ENCODE measurements at regions not wholly inside any gene's neighbourhood (a gene's known extent, or its start where the extent isn't known, plus 50 kb on each side); places are given as distances from the start of the nearest gene placed in this dataset.

- no peaks in the 10 kb centered on the region for H3K9me3 ChIP-seq (ENCODE audit: control insufficient read depth in 1 of 2, insufficient read depth in 1 of 2, low read length in 2 of 2)
- H3K4me3 ChIP-seq (ENCODE audit: low read length) = no peak overlapping the region
- ChIA-PET CTCF (no interaction called here), POLR2A (no interaction called here)
- Mint-ChIP-seq H3K27ac (no peak overlapping the region), H3K4me3 (no peak overlapping the region), H3K9me3 (peaks cover 6% of the 10 kb centered on the region), H3K4me1 (ENCODE audit: low read depth) (no peaks in the 10 kb centered on the region), H3K27me3 (no peaks in the 10 kb centered on the region), H3K36me3 (ENCODE audit: low read depth) (no peaks in the 10 kb centered on the region)
- DNase-seq (no peak), ATAC-seq (ENCODE audit: poor library complexity) (no peak)
- H3K36me3 ChIP-seq (ENCODE audit: insufficient read depth, low read length) = no peaks in the 10 kb centered on the region
- H3K4me1 ChIP-seq (ENCODE audit: insufficient read depth, low read length) = no peaks in the 10 kb centered on the region
- no peaks in the 10 kb centered on the region for H3K27me3 ChIP-seq (ENCODE audit: control insufficient read depth in 1 of 2, insufficient read depth in 2 of 2, low read length in 2 of 2)
- TF ChIP-seq CTCF (IDR thresholded peaks at IDR 0.05) = no peak
- intact Hi-C loops (cut with DNase I, micrococcal nuclease) = no loop called here
- H3K27ac ChIP-seq (ENCODE audit: low read depth in 1 of 2, low read length in 2 of 2) = no peak overlapping the region
These were observed 400.0 kb upstream of the PKN2 start for GRCh38 chr1:88284066-88284465.

DNA sequence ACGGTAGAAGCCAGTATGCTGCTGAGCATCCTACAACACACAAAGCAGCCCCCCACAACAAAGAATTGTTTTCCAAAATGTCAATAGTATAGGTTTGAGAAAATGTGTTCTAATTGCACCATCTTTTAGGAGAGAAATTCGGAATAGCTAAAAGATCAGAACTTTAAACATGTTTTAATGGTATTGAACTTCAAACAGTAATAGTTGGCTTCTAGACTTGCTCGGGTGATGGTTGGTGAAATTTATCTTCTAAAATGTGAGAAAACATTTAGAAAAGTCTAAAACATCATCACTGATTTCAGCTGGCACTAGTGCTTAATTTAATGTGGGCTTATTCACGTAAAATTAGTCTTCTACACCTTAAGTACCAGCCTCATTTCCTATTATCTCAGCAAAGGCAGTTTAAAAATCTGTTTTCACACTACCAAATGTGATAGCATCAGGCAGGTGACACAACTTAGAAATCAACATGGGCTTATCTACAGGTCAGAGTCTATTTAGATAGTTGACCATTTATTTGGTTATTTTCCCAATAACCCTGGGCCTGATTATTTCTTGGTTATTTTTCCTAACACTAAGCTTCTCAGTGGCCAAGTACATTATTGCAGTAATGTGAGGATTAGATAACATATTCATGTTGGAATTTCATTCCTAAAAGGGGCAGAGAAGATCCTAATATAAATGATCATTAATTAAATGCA, 399.3 kb upstream of the PKN2 start:
- DNase-seq (no peak), ATAC-seq (ENCODE audit: poor library complexity) (no peak)
- TF ChIP-seq CTCF (IDR thresholded peaks at IDR 0.05) = no peak
- ChIA-PET CTCF (no interaction called here), POLR2A (no interaction called here)
- Histone ChIP-seq H3K27ac (ENCODE audit: low read depth in 1 of 2, low read length in 2 of 2) (no peak overlapping the region), H3K4me3 (ENCODE audit: low read length) (no peak overlapping the region), H3K4me1 (ENCODE audit: insufficient read depth, low read length) (no peaks in the 10 kb centered on the region), H3K9me3 (ENCODE audit: control insufficient read depth in 1 of 2, insufficient read depth in 1 of 2, low read length in 2 of 2) (no peaks in the 10 kb centered on the region), H3K27me3 (ENCODE audit: control insufficient read depth in 1 of 2, insufficient read depth in 2 of 2, low read length in 2 of 2) (no peaks in the 10 kb centered on the region), H3K36me3 (ENCODE audit: insufficient read depth, low read length) (no peaks in the 10 kb centered on the region)
- no peak overlapping the region for H3K27ac Mint-ChIP-seq
- no peaks in the 10 kb centered on the region for H3K36me3 Mint-ChIP-seq (ENCODE audit: low read depth)
- no peaks in the 10 kb centered on the region for H3K27me3 Mint-ChIP-seq
- H3K9me3 Mint-ChIP-seq = peaks cover 4% of the 10 kb centered on the region
- no peak overlapping the region for H3K4me3 Mint-ChIP-seq
- intact Hi-C loops (cut with DNase I, micrococcal nuclease) = no loop called here
- H3K4me1 Mint-ChIP-seq (ENCODE audit: low read depth) = no peaks in the 10 kb centered on the region

- Mint-ChIP-seq H3K27ac (no peak overlapping the region), H3K27me3 (no peaks in the 10 kb centered on the region), H3K4me3 (no peak overlapping the region), H3K9me3 (peaks cover 3% of the 10 kb centered on the region), H3K4me1 (ENCODE audit: low read depth) (no peaks in the 10 kb centered on the region), H3K36me3 (ENCODE audit: low read depth) (no peaks in the 10 kb centered on the region)
- POLR2A ChIA-PET = no interaction called here
- H3K36me3 ChIP-seq (ENCODE audit: insufficient read depth, low read length) = no peaks in the 10 kb centered on the region
- no peak for ATAC-seq (ENCODE audit: poor library complexity)
- CTCF ChIA-PET = no interaction called here
- H3K9me3 ChIP-seq (ENCODE audit: control insufficient read depth in 1 of 2, insufficient read depth in 1 of 2, low read length in 2 of 2) = no peaks in the 10 kb centered on the region
- TF ChIP-seq CTCF (IDR thresholded peaks at IDR 0.05) = no peak
- intact Hi-C loops (cut with DNase I, micrococcal nuclease) = no loop called here
- no peaks in the 10 kb centered on the region for H3K4me1 ChIP-seq (ENCODE audit: insufficient read depth, low read length)
- no peaks in the 10 kb centered on the region for H3K27me3 ChIP-seq (ENCODE audit: control insufficient read depth in 1 of 2, insufficient read depth in 2 of 2, low read length in 2 of 2)
- DNase-seq = no peak
- H3K4me3 ChIP-seq (ENCODE audit: low read length) = no peak overlapping the region
- no peak overlapping the region for H3K27ac ChIP-seq (ENCODE audit: low read depth in 1 of 2, low read length in 2 of 2)
These were observed 397.4 kb upstream of the PKN2 start for GRCh38 chr1:88286716-88287115.

Data from CD4-positive, alpha-beta T cell (primary cell).